Erythroblast (primary cell): ENCODE measurements at regions not wholly inside any gene's neighbourhood (a gene's known extent, or its start where the extent isn't known, plus 50 kb on each side); places are given as distances from the start of the nearest gene placed in this dataset.

Source experiments
- DNase-seq, 2 experiments: peaks; one replicate each; lab custom pipeline; 2025; lab: John Stamatoyannopoulos, UW
- GATA1 ChIP-seq: IDR thresholded peaks from 2 replicates; pipeline ENCODE4 v1.6.1; 2011; ENCODE audit warnings: low read depth, mild to moderate bottlenecking, control low read depth, low read length, moderate library complexity
- POLR2A ChIP-seq: IDR thresholded peaks from 2 replicates; pipeline ENCODE4 v1.6.1; 2011; ENCODE audit warnings: mild to moderate bottlenecking, low read length

- no peak for DNase-seq
- no peak for TF ChIP-seq POLR2A
- no peak for TF ChIP-seq GATA1
Measured at GRCh38 chr6:119581220-119581619, 231.7 kb upstream of the MAN1A1 start.

DNA sequence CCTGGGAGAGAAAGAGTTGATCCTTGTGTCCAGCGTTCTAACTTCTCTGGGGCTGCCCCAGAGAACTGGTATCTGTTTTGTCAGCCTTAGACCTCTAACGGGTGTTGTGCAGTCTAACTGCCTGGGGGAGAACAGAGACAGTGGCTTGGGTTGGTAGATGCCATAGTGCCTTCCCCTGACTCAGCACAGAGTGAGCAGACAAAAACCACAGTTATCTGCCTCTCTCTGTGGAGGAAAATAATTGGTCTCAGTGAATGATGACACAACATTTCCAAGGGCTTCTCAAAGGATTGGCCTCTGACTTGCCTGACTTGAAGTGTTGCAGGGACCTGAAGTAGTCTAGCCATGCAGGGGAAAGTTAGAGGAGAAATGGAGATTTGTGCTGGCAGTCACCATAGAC lies 226.2 kb upstream of the MAN1A1 start:
- DNase-seq = no peak
- TF ChIP-seq POLR2A = no peak
- TF ChIP-seq GATA1 = no peak

GRCh38 chr6:119568580-119568979 lies 219.0 kb upstream of the MAN1A1 start:
- no peak for TF ChIP-seq POLR2A
- TF ChIP-seq GATA1 = no peak
- no peak for DNase-seq

DNA sequence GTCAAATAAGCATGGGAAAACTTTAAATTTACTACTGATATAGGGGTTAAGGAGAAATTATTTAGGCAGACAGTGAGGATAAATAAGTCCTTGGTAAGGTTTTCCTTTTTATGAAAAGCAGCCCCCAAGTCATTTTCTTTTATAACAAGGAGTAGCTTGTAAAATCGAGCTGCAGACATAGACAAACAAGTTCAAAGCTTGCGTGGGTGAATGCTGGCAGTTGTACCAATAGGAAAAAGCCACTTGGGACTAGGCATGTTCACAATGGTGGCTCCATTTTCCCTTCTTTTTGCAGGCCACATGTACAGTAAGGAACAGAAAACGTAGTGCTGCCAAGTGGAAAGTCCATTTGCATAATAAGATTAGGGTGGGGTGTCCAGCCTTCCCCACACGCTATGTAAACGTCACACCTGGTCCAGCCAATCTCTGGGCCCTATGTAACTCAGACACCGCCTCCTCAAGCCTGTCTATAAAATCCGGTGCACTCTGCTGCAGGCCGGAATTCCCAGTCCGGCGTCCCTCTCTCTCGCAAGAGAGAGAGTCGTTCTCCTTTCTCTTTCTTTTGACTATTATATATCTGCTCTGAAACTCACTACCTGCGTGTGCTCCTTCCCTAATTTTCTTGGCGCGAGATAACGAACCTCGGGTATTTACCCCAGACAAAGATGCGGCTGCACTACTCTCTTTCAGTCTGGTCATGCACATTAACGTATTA lies 217.1 kb upstream of the MAN1A1 start:
- DNase-seq = no peak
- TF ChIP-seq POLR2A = no peak
- TF ChIP-seq GATA1 = no peak

DNA sequence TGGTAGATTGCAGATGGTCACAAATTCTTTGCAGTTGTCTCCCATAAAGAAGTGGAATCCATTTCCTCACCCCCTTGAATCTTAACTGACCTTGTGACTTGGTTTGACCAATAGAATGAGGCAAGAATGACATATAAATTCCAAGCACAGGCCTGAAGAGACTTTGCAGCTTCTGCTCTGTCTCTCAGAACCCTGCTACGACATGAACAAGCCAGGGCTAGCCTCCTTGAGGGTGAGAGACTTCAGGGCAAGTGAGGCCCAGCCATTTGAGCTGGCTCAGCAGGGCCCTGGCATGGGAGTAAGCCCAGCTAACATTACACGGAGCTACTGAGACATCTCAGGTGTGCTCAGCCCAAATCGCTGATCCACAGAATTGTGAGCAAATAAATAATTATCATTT lies 216.3 kb upstream of the MAN1A1 start:
- TF ChIP-seq GATA1 = no peak
- no peak for TF ChIP-seq POLR2A
- DNase-seq = no peak

DNA sequence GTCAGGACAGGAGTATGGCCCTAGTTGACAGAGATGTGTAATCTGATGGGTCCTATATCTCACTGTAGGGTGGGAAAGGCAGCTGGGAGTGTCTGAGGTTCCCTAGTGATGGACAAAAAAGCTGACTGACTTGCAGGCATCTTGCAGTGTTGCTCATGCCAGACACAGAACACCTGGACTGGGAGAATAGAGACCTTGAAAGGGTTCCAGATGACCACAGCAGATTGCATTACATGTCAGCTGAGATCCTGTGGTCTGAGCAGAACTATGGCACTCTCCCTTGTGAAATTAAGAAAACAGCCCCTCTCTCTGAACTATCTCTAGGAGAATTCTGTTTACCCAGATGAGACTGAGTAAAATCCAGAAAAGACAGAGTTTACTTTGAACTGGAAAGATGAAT lies 212.6 kb upstream of the MAN1A1 start:
- no peak for TF ChIP-seq POLR2A
- TF ChIP-seq GATA1 = no peak
- no peak for DNase-seq

DNA sequence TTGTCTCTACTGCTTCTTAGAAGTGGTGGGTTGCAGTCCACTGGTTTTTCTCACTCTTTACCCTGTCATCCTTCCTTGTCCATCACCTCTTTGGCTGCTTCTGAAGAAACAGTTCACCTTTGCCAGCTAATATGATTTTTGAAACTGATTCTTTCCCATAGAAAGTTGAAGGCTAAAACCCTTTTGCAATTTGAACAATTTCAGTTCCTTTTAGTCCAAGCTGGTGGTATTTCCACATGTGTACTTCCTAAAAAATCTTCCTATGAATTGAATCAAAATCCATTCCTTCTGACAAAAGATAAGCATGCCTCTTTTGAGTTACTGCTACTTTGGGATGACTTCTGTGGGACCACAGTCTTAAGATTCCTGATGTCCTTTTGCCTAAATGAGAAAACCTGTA lies 210.0 kb upstream of the MAN1A1 start:
- no peak for DNase-seq
- TF ChIP-seq GATA1 (no peak), POLR2A (no peak)

DNA sequence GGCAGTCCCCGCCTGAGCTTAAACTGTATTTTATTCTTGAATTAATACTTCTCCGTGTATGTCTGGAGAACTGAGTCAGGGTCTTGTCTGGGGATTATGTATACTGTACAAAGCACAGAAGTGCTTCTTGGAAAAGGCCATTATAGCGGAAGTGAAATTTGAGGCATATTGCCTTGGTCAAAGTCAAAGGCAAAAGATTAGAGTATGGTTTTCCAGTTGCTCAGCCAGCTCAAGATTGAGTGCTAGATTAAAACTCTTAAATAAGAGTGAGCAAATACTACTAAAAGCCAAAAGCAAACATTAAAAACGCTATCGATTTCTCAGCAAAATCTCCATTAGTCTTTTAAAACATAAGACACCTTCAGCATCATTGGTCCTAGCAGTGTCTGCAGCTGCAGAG lies 207.7 kb upstream of the MAN1A1 start:
- TF ChIP-seq POLR2A (no peak), GATA1 (no peak)
- no peak for DNase-seq

DNA sequence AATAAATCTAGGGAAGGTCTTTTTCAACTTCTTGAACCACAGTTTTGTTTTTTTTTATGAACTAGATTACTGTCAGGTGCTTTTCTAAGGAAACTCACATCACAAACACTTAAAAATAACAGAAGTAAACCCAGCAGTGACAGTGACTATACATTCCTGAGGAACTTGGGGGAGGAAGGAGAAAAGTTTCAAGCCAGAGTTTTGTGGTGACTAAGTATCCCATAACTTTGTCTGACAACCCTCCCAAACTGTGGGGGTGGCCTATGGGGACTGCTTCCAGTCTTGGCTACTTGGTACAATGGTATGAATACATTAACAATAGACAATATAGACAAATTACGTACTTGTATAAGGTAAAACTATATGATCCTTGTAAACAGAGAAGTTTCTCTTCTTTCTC lies 202.5 kb upstream of the MAN1A1 start:
- DNase-seq = no peak
- TF ChIP-seq GATA1 (no peak), POLR2A (no peak)

GRCh38 chr6:119547024-119547423 lies 197.5 kb upstream of the MAN1A1 start:
- no peak for DNase-seq
- TF ChIP-seq GATA1 (no peak), POLR2A (no peak)

GRCh38 chr6:119545245-119545644 lies 195.7 kb upstream of the MAN1A1 start:
- TF ChIP-seq POLR2A (no peak), GATA1 (no peak)
- DNase-seq = no peak

GRCh38 chr6:119544325-119545175 lies 195.0 kb upstream of the MAN1A1 start:
- no peak for TF ChIP-seq GATA1
- no peak for DNase-seq

GRCh38 chr6:119543332-119543731 lies 193.8 kb upstream of the MAN1A1 start:
- TF ChIP-seq POLR2A (no peak), GATA1 (no peak)
- DNase-seq = no peak

DNA sequence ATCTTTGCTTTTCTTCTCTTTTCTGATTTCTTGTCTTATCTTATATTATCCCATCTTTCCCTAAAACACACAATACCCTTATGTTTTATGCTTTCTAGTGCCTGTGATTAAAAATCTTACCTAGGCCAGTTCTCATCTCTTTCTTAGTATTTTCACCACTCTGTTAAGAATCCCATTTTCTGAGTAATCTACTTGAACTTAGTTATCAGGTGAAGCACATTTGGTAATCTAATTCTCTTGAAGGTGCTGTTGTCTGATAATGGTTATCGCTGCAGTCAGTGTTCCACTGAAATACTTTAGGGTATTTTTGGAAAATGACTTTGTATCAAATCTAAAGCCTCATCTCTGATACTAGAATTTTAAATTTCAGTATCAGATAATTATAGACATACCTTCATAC lies 192.5 kb upstream of the MAN1A1 start:
- TF ChIP-seq POLR2A (no peak), GATA1 (no peak)
- peak; percentile 60 to 87 for DNase-seq
